Fibroblast of peridontal ligament (primary cell): ENCODE measurements at regions not wholly inside any gene's neighbourhood (a gene's known extent, or its start where the extent isn't known, plus 50 kb on each side); places are given as distances from the start of the nearest gene placed in this dataset.

Source experiments
- DNase-seq: peaks from one replicate; pipeline ENCODE4 v3.0.0-alpha.2; 2010; ENCODE audit errors: extremely low read depth

DNA sequence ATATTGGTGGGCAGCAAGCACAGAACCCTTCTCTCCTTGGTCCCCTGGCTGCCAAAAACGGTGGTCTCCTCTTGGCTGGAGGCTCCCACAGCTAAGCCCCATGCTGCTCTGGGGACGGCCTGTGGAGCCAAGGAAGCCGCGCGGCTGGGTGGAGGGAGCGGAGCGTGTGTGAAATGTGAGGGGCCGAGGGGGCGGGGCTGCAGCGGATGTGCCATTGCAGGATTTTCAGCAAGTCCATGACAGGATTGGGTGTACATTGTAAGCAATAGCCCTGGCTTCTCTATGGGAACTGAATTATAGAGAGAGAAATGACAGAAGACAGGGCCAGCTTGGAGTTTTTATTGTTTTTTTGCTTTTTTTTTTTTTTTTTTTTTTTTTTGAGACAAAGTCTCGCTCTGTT lies 336.5 kb downstream of the DIRAS2 start:
- no peak for DNase-seq

DNA sequence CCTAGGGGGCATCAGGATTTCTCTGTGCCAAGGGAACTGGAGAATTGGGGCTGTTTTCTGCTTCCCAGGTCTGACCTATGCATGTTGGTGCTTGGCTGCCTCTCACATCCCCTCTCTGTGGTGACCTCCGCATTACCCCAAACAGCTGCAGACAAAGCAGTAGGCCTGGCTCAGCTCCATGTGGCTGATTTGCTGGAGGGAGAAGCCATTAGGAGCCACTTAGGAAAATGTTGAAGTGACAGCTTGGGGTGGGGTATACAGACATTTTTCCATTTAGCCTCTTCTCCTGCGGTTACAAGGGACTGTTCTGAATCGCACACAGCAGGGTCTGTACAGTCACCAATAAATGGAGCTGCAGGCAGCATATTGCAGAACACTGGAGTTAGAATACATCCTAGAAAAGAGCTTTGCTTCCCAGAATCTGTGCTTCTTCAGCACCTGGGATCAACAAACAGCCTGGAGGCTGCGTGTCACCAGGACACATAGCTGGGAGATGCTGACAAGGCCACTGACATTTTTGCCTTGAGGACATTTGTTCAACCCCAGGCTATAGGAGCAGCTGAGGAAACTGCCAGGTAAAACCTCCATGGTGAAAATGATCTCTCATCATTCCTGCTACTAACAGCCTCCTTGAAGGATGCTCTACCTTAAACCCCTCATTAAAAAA lies 335.3 kb downstream of the DIRAS2 start:
- no peak for DNase-seq

- DNase-seq = no peak
Observed at GRCh38 chr9:90307891-90308290, 334.7 kb downstream of the DIRAS2 start.

DNA sequence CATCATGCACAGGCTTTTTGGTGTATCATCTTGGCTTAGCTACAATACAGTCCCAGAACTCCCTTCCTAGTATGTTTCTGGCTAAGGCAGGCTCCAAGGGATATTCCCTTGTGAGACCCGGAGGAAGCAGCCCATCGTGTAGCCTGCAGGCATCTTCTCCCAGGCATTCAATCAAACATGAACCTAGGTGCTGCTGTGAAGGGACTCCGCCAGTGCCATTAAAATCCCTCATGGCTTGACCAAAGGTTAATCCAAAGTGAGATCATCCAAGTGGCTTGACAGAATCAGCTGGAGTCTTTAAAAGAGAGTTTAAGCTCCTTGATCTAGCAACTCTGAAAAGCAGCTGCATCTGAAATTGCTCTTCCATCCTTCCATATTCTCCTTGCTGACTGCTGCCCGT lies 333.9 kb downstream of the DIRAS2 start:
- DNase-seq = no peak

GRCh38 chr9:90309809-90310520 lies 332.7 kb downstream of the DIRAS2 start:
- DNase-seq = no peak

DNA sequence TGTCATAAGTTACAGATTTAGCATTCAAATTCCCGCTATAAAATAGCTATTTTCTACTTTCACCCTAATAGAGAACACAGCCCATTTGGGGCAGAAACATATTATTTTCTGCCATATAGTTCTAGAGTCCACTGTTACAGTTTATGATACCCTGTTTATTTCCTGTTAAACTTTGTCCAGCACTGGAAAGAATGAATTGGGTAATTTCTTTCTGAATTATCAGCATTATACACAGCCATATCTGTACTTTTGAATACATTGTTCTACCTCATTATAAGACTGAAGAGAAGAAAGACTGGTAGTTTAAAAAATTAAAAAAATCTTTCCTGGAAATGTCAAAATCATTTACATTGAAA lies 332.1 kb downstream of the DIRAS2 start:
- DNase-seq = no peak

DNA sequence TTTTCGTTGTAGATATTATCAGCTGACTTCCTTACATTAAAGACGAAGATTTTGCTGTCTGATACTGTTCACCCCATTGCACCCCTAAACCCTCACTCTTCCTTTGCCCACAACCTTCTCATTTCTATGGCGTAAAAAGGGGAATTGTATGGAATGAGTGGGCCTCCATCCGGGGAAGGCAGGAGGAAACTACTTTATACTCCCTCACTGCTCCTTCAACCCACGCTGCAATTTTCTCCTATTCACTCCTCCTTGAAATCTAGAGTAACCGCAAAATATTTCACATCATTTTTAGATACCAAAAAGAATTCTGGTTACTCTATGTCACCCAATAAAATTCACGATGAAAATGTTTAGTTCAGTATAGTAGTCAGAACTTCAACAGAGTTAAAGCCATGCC lies 330.8 kb downstream of the DIRAS2 start:
- DNase-seq = no peak

- DNase-seq = peak; percentile 11
Observed at GRCh38 chr9:90322296-90322695, 320.3 kb downstream of the DIRAS2 start.

DNA sequence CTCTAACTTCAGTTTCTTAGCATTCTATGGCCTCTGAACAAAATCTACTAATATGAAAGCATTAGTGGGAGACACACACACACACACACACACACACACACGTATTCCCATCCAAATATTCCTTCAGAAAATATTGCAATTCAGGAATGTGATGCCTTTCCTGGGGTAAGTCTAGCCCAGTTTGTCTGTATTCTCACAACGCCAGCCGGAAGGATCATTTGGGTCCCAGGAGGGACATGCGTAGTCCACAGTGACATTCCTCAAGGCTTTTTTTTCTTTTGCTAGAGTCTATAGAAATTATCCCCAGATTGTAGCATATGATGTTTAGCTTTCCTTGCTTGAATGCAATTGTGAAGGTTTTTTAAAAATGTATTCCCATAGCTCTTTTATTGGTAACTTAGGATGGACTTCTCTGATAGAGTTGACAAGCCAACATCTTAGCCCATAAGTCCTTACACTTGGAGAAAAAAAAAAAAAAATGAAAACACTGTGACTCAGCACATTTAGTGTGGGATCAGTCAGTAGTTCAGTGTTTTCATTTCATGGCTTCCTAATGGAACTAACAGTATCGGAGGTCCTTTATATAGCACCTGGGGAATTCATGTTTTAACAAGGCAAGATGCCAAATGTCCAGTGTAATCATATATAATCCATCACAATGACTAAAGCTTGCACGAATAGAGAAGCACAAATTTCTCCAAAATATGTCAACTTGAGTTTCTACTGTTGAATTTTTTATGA lies 316.5 kb downstream of the DIRAS2 start:
- DNase-seq = peak; percentile 44

DNA sequence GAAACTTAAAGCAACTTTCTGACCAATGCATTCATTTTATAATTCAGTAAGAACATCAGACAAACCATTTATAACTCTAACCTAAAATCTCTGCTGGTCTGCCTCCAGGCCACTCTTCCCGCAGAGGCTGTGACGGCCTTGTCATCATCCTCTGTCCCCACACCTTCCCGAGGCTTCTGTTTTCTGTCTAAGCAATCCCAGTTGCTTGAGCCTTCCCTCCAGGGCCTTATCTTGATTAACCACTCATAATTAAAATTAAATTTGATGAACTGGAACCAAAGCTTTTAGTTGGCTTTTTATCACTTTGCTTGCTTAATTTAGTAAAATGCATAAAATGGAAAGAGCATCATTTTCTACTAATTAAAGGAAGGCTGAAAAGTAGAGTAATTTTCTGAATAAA lies 312.4 kb downstream of the DIRAS2 start:
- DNase-seq = no peak

- DNase-seq = peak; percentile 75
Observed at GRCh38 chr9:90331826-90332575, 310.6 kb downstream of the DIRAS2 start.

- no peak for DNase-seq
Observed at GRCh38 chr9:90333226-90333625, 309.4 kb downstream of the DIRAS2 start.

DNA sequence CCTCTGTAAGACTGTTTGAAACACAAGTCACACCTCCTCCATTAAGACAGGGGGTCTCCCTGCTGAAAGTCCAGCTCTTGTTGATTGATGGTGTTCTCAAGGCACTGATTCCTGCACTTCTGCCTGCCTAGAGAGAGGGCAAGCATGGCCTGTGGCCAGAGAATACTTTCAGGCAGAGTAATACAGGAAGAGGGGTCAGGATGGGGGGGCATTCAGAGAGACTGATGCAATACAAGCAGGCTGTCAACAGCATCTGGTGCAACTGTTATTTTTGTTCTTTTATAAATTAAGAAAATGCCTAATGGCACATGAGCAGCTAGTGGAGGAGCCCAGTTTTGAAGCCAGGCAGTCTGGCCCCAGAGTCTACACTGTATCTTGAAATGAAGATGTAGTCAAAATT lies 302.2 kb downstream of the DIRAS2 start:
- peak; percentile 12 for DNase-seq

GRCh38 chr9:90342607-90343006 lies 300.0 kb downstream of the DIRAS2 start:
- no peak for DNase-seq

DNA sequence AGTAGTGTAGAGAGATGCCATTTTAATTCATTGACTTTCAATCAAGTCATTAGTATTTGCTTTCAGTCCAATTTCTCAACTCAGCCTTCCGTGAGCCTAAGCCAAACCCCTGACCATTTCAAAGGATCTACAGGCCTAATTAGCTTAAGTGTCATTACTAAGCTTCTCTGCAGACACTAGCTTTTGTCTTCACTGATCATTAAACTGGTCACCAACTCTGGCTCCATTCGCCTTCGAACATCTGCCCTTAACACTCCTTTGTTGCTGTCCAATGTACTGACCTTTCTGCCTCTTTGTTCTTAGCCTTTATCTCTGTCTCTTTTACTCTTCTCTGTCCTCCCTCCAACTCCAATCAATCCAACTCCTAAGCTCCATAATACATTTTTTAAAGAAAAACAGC lies 299.3 kb downstream of the DIRAS2 start:
- DNase-seq = no peak

- DNase-seq = no peak
Observed at GRCh38 chr9:90343991-90344390, 298.6 kb downstream of the DIRAS2 start.

- DNase-seq = no peak
Observed at GRCh38 chr9:90365666-90366065, 277.0 kb downstream of the DIRAS2 start.

GRCh38 chr9:90368241-90368640 lies 274.4 kb downstream of the DIRAS2 start:
- no peak for DNase-seq

DNA sequence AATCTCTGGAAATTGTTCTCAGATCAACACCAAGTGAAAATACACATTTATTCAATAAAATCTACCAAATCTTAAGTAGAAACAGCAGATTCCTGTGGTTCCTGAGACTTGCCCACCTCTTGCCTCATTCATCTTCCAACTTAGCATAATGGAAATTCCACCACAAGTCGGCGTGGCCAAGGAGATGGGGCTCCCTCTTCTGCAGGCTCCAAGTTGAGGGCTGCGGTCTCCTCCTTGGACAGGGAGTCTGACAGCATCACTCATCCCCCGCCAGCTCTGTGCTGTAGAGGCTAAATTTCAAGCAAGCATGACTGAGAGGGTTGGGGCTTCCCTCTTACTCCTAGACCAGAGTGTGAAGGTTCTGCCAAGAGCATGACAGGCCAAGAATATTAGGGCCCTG lies 273.7 kb downstream of the DIRAS2 start:
- no peak for DNase-seq

DNA sequence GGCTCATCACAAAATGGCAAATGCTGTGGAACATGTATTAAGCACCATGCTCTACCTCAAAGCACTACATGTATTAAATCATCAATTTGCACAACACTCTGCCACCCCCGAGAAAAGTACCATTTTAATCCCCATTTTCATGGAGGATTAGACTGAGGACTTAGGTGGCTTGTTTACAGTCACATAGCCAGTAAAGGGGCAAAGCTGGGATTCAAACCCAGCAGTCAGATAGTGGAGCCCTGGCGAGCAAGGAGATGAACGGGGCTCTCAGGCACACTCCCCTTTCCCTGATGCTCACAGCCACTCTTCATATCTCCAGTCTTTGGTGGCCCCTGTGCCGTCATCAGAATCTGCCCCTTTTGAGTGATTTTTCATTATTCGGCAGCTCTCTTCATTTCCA lies 262.9 kb downstream of the DIRAS2 start:
- DNase-seq = no peak

DNA sequence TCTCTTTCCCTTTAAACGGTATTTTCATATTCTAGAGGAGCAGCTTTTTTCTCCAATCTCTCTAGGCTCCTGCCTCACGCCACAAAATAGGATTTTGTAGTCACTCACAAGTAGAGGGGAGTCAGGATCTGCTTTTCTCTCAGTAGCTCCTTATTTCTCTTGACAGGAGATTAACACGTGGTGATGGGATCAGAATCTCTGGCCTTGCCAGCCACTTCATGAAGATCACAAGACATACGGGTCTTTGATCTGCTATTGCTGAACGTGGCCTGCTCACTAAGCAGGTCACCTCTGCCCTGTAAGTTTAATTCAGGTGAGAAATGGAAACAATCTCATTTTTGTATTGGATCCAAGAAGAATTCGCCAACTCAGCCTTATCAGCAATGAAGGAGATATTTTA lies 257.5 kb downstream of the DIRAS2 start:
- DNase-seq = no peak
